CD14-positive monocyte (primary cell): ENCODE measurements at regions not wholly inside any gene's neighbourhood (a gene's known extent, or its start where the extent isn't known, plus 50 kb on each side); places are given as distances from the start of the nearest gene placed in this dataset.

Source experiments
- DNase-seq, 3 donors: peaks; one replicate each; pipeline ENCODE4 v3.0.0-alpha.2; 2011 to 2022
- H2AFZ ChIP-seq: 2 replicates; pipeline ENCODE4 v1.6.0; 2012; ENCODE audit warnings: mild to moderate bottlenecking, low read depth, low read length, inconsistent platforms; ENCODE audit not compliant: insufficient read depth, poor library complexity, severe bottlenecking
- H3K27ac ChIP-seq, 2 donors: 1 replicate in 1 of 2; 2 replicates in 1 of 2; pipeline ENCODE4 v1.5.1; 2012 to 2013; ENCODE audit warnings: low read length in 2 of 2, control low read depth in 1 of 2, inconsistent platforms in 1 of 2, low read depth in 1 of 2, mild to moderate bottlenecking in 1 of 2
- H3K27me3 ChIP-seq, 2 donors: one replicate each; pipeline versions ENCODE4 v1.6.0 to v1.6.1; 2011 to 2013; ENCODE audit warnings: low read length in 2 of 2; ENCODE audit not compliant: control insufficient read depth in 2 of 2, insufficient read depth in 2 of 2
- H3K36me3 ChIP-seq, 2 donors: replicated peaks in 1 of 2; 1 replicate in 1 of 2; 2 replicates in 1 of 2; pipeline versions ENCODE4 v1.5.1 to v1.6.1; 2012 to 2013; ENCODE audit warnings: low read length in 2 of 2, control low read depth in 1 of 2, inconsistent platforms in 1 of 2, mild to moderate bottlenecking in 1 of 2; ENCODE audit not compliant: insufficient read depth in 2 of 2, control insufficient read depth in 1 of 2
- H3K4me1 ChIP-seq, 2 donors: 1 replicate in 1 of 2; 2 replicates in 1 of 2; pipeline versions ENCODE4 v1.5.1 to v1.6.1; 2012 to 2013; ENCODE audit warnings: low read length in 2 of 2, control low read depth in 1 of 2, inconsistent platforms in 1 of 2, mild to moderate bottlenecking in 1 of 2, moderate library complexity in 1 of 2; ENCODE audit not compliant: insufficient read depth in 2 of 2, control insufficient read depth in 1 of 2
- H3K4me2 ChIP-seq: replicated peaks from 2 replicates; pipeline ENCODE3; 2012; ENCODE audit warnings: low read length, moderate library complexity, mild to moderate bottlenecking; ENCODE audit not compliant: poor library complexity, severe bottlenecking; ENCODE audit errors: extremely low read depth
- H3K4me3 ChIP-seq, 3 experiments: fragments of 200-600 bp in 1 of 3; sonication (generic) in 1 of 3; replicated peaks in 1 of 3; 1 replicate in 2 of 3; 2 replicates in 1 of 3; pipeline ENCODE4 v1.5.1; 2011 to 2013; ENCODE audit warnings: low read length in 3 of 3, mild to moderate bottlenecking in 3 of 3, control low read depth in 2 of 3, low read depth in 2 of 3, inconsistent platforms in 1 of 3, moderate library complexity in 1 of 3
- H3K79me2 ChIP-seq: 2 replicates; pipeline ENCODE4 v1.6.0; 2012; ENCODE audit warnings: mild to moderate bottlenecking, control low read depth, inconsistent platforms, low read length, moderate library complexity; ENCODE audit not compliant: insufficient read depth
- H3K9ac ChIP-seq: 2 replicates; pipeline ENCODE4 v1.6.0; 2017; ENCODE audit warnings: low read length, mild to moderate bottlenecking; ENCODE audit not compliant: insufficient read depth, poor library complexity, severe bottlenecking
- H3K9me3 ChIP-seq, 2 donors: replicated peaks in 1 of 2; 1 replicate in 1 of 2; 2 replicates in 1 of 2; pipeline versions ENCODE4 v1.5.1 to v1.6.1; 2012 to 2013; ENCODE audit warnings: low read length in 2 of 2, control low read depth in 1 of 2; ENCODE audit not compliant: control insufficient read depth in 1 of 2, insufficient read depth in 1 of 2
- H4K20me1 ChIP-seq: 2 replicates; pipeline ENCODE4 v1.6.0; 2012; ENCODE audit warnings: mild to moderate bottlenecking, low read length, control low read depth, moderate library complexity; ENCODE audit not compliant: insufficient read depth
- H3K27ac Mint-ChIP-seq, 7 donors: one replicate each; pipeline ENCODE4 v1.8.0; 2020; ENCODE audit warnings: mild to moderate bottlenecking in 7 of 7, mixed read lengths in 7 of 7, moderate library complexity in 6 of 7, inconsistent platforms in 2 of 7
- H3K27me3 Mint-ChIP-seq, 3 donors: one replicate each; pipeline ENCODE4 v1.8.0; 2021 to 2022; ENCODE audit warnings: low read depth in 3 of 3, mild to moderate bottlenecking in 3 of 3, mixed read lengths in 3 of 3, moderate library complexity in 3 of 3, inconsistent platforms in 1 of 3
- H3K36me3 Mint-ChIP-seq, 2 donors: one replicate each; pipeline ENCODE4 v1.8.0; 2020; ENCODE audit warnings: mixed read lengths in 2 of 2, inconsistent platforms in 1 of 2, mild to moderate bottlenecking in 1 of 2
- H3K4me1 Mint-ChIP-seq: one replicate; pipeline ENCODE4 v1.8.0; 2020; ENCODE audit warnings: mild to moderate bottlenecking, mixed read lengths
- H3K4me3 Mint-ChIP-seq, 2 donors: one replicate each; pipeline ENCODE4 v1.8.0; 2020; ENCODE audit warnings: mild to moderate bottlenecking in 2 of 2, mixed read lengths in 2 of 2, moderate library complexity in 1 of 2
- H3K9me3 Mint-ChIP-seq, 7 donors: one replicate each; pipeline ENCODE4 v1.8.0; 2020 to 2022; ENCODE audit warnings: mixed read lengths in 7 of 7, mild to moderate bottlenecking in 6 of 7, moderate library complexity in 6 of 7, inconsistent platforms in 2 of 7
- CTCF ChIP-seq: fragments of 200-600 bp; IDR thresholded peaks from one replicate; pipeline ENCODE4 v1.8.0; 2022; ENCODE audit warnings: antibody characterized with exemption, mild to moderate bottlenecking
- WGBS: methylation state at CpG from one replicate; pipeline ENCODE4 v1.1.5; 2013; ENCODE audit warnings: missing lambda C conversion rate; ENCODE audit not compliant: insufficient coverage; 5-methylcytosine and 5-hydroxymethylcytosine counted together
- intact Hi-C, 2 donors: fragments of 100-400 bp; cut with micrococcal nuclease; formaldehyde crosslinking; loops; one replicate each; pipeline versions ENCODE4 v1.15.0 to v1.15.1; 2023

DNA sequence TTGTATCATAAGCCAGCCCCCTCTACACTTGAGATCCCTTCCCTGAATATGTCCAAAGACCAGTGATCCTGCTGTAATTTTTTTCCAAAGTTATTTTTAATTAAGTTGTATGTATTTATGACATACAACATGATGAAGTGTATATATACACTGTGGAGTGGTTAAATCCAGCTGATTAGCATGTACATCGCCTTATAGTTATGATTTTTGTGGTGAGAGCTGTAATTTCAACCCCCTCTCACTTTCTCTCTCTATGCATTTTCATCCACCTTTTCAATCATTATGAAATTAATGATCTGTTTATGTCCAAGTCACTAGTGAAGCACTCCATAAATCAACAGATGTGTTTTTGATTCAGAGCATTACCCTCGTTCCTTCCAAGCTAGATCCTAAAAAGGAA lies 85.3 kb downstream of the KCTD12 start:
- Histone ChIP-seq H3K9me3 (no peaks in the 10 kb centered on the region), H3K4me3 (no peak overlapping the region), H3K27ac (no peak overlapping the region), H3K79me2 (no peaks in the 10 kb centered on the region), H3K4me2 (no peak overlapping the region), H3K36me3 (no peaks in the 10 kb centered on the region), H3K4me1 (peaks cover 61 to 64% of the 10 kb centered on the region in 2 donors), H4K20me1 (no peaks in the 10 kb centered on the region), H3K9ac (no peak overlapping the region), H3K27me3 (no peaks in the 10 kb centered on the region), H2AFZ (no peak overlapping the region)
- Mint-ChIP-seq H3K27ac (peak overlapping the region in 4 of 7 donors; percentile 42 to 83 (median 70)), H3K36me3 (peaks cover 0 to 6% of the 10 kb centered on the region in 2 donors), H3K9me3 (peaks cover 0 to 6% (median 0%) of the 10 kb centered on the region in 7 donors), H3K27me3 (peaks cover 0 to 3% (median 0%) of the 10 kb centered on the region in 3 donors), H3K4me3 (no peak overlapping the region), H3K4me1 (peaks cover 58% of the 10 kb centered on the region)
- intact Hi-C loops = loop anchor here in 1 of 2 donors (10.0 kb wide), 1 partner anchor 94 kb away; no protein-coding TSS in a partner anchor
- DNase-seq = no peak
- no CpG with 5 or more reads among the region's 2 CpGs for WGBS
- TF ChIP-seq CTCF = no peak

- H3K27ac ChIP-seq = peak overlapping the region; percentile 42 to 60
- no peaks in the 10 kb centered on the region for H3K79me2 ChIP-seq
- H3K4me3 Mint-ChIP-seq = no peak overlapping the region
- H3K27me3 ChIP-seq = no peaks in the 10 kb centered on the region
- H3K9me3 Mint-ChIP-seq = peaks cover 0 to 6% (median 0%) of the 10 kb centered on the region in 7 donors
- H3K36me3 ChIP-seq = no peaks in the 10 kb centered on the region
- H3K4me3 ChIP-seq = no peak overlapping the region
- no peaks in the 10 kb centered on the region for H3K27me3 Mint-ChIP-seq
- peaks cover 0 to 6% of the 10 kb centered on the region in 2 donors for H3K36me3 Mint-ChIP-seq
- H3K4me1 ChIP-seq = peaks cover 49 to 52% of the 10 kb centered on the region in 2 donors
- TF ChIP-seq CTCF = no peak
- no peak overlapping the region for H3K9ac ChIP-seq
- no peaks in the 10 kb centered on the region for H3K9me3 ChIP-seq
- H3K4me1 Mint-ChIP-seq = peaks cover 46% of the 10 kb centered on the region
- DNase-seq = peak; percentile 66 to 81 (median 71)
- peak overlapping the region; percentile 82 to 95 (median 91) for H3K27ac Mint-ChIP-seq
- intact Hi-C loops = loop anchor here (5.0 to 10.0 kb wide), 5 partner anchors 52 to 135 kb away; partner anchors contain the start of gene KCTD12 (in 1 of the 2)
- H3K4me2 ChIP-seq = no peak overlapping the region
- no peak overlapping the region for H2AFZ ChIP-seq
- WGBS = no CpG with 5 or more reads among the region's 3 CpGs
- H4K20me1 ChIP-seq = no peaks in the 10 kb centered on the region
These were observed 86.5 kb downstream of the KCTD12 start for GRCh38 chr13:76799696-76800095.
